ENCODE measurements at regions not wholly inside any gene's neighbourhood (a gene's known extent, or its start where the extent isn't known, plus 50 kb on each side); places are given as distances from the start of the nearest gene placed in this dataset.

- intact Hi-C loops (cut with DNase I), result loop anchor here (5.0 to 10.0 kb wide), 3 partner anchors 365 to 818 kb away; no protein-coding TSS in a partner anchor
- DNase-seq, result no peak
Measured at GRCh38 chr12:58347188-58347587, 405.8 kb downstream of the ATP23 start.

DNA sequence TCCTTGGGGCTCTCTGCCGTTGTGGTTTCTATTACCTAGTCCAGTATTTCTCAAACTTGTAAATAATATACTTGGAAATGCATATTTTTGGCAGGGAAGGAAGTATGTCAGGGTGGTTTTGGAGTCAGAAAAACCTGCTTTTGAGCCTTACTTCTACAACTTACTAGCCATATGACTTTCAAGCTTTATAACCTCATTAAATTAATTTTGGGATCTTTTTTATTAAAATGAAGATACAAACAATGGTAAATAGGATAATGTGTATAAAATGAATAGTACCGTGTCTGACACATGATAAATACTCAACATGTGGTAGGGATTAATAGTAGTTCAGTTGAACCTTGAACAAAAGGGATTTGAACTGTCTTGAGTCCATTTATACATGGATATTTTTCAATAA, 406.3 kb downstream of the ATP23 start:
- DNase-seq, result no peak
- intact Hi-C loops (cut with DNase I), result loop anchor here (5.0 to 10.0 kb wide), 3 partner anchors 365 to 817 kb away; no protein-coding TSS in a partner anchor

- no peak for DNase-seq
- intact Hi-C loops (cut with DNase I), result loop anchor here (5.0 to 10.0 kb wide), 3 partner anchors 367 to 816 kb away; no protein-coding TSS in a partner anchor
Measured at GRCh38 chr12:58349161-58349560, 407.8 kb downstream of the ATP23 start.

DNA sequence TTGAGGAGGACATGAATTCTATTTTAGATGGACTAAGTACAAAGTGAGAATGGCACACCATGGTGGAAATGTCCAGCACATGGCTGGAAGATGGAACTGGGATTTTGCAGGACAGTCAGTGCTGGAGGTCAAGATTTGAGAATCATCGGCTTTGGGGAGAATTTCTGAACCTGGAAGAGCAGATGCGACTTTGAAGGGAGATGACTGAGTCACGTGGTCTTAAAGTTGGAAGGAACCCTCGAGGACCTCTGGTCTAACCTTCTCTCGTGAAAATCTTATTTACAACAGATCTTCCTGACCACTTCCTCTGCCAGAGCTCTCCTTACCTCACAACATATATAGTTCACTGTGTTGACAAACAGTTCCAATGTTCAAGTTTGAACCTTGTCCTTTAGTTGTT, 415.4 kb downstream of the ATP23 start:
- no peak for DNase-seq
- intact Hi-C loops (cut with DNase I), result loop anchor here (10.0 kb wide), 1 partner anchor 88 kb away; no protein-coding TSS in a partner anchor

DNA sequence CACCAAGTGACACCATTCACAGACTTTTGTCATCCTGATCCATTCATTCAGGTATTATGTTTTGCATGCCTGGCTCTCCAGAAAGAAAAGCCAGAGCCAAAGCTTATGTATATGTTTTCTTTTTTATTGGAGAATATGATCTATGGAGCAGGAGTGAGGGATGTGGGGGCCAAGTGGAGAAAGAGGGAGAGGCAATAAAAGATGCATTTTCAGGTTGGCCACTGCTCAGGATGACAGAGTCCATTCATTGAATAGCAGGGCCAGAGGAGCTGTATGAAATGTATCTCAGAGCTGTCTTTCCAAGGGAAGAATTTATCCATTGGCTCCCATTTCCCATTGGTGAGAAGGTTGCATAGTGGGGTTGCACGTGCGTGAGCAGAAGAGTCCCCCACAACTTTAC, 416.1 kb downstream of the ATP23 start:
- no peak for DNase-seq
- intact Hi-C loops (cut with DNase I), result loop anchor here (10.0 kb wide), 1 partner anchor 87 kb away; no protein-coding TSS in a partner anchor

DNA sequence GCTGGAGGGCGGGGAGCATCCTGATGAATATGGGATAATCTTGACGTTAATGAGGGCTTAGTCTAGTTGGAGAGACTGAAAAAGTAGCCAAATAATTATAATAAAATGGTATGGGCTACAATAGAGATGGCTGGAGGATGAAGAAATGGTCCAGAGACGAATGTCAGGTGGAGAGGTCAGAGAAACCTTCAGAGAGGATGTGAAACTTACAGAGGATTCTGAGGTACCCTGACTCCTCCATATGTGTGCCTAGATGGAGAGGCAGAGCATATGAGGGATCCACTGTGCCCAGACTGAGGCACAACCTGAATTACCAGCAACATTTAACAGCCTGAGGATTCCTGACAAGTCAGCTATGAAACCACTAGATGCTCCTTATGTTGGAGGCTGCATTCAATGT, 417.0 kb downstream of the ATP23 start:
- intact Hi-C loops (cut with DNase I), result loop anchor here (10.0 kb wide), 1 partner anchor 86 kb away; no protein-coding TSS in a partner anchor
- no peak for DNase-seq

- peak in 1 of 10 donors; percentile 67 for DNase-seq
- intact Hi-C loops (cut with DNase I), result loop anchor here (10.0 kb wide), 1 partner anchor 86 kb away; no protein-coding TSS in a partner anchor
Measured at GRCh38 chr12:58359084-58359483, 417.7 kb downstream of the ATP23 start.

GRCh38 chr12:58361056-58361455, 419.7 kb downstream of the ATP23 start:
- intact Hi-C loops (cut with DNase I), result no loop called here
- DNase-seq, result no peak

DNA sequence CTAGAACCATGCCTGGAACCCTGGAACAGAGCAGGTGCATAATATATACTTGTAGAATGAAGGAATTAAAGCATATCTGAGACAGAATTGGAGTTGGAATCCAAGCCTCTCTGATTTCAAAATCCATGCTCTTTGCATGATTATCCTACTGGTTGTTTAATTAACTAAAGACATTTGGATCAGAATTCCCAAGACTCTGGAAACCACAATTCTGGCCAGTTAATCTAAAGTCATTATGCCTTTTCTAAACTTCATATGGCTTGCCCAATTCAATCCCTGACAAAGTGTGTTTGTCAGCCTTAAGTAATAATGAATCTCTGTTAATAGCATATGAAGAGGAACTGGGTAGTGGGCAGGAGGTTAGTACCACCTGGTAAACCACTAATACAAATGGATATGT, 422.6 kb downstream of the ATP23 start:
- intact Hi-C loops (cut with DNase I), result no loop called here
- no peak for DNase-seq

GRCh38 chr12:58364389-58365086, 423.2 kb downstream of the ATP23 start:
- no peak for DNase-seq
- intact Hi-C loops (cut with DNase I), result no loop called here

DNA sequence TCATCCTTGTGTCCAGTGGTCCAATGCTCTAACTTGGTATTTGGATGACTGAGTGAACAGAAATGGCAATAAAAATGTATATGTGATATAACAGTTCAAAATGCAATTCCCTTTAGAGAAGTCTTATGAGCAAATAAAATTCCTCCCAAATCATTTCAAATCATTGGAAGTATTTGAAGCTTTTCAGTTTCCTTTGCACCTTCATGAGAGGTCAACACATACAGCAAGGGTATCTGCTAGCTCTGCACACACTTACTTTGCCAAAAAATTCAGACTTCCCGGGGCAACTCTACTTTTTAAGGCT, 423.7 kb downstream of the ATP23 start:
- intact Hi-C loops (cut with DNase I), result no loop called here
- no peak for DNase-seq

- no peak for DNase-seq
- intact Hi-C loops (cut with DNase I), result no loop called here
Measured at GRCh38 chr12:58367041-58367440, 425.7 kb downstream of the ATP23 start.

DNA sequence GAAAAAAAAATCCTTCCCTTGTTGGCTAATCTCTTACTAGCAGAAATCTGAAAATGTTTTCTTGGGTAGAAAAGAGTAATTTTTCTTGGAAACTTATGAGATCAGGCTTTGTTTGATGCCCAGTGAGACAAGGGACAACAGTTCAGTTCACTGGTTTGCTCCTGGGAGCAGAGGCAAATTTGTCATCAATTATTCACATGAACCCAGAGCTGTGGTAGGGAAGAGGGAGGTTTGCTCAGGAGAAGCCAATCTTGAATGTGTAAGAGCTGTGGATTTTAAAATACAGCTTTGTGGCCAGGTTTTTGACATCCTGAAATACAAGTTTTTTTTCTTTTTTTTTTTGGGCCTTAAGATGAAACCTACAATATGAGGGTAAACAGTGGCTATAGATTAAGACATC, 426.6 kb downstream of the ATP23 start:
- no peak for DNase-seq
- intact Hi-C loops (cut with DNase I), result no loop called here

GRCh38 chr12:58369576-58369975, 428.2 kb downstream of the ATP23 start:
- no peak for DNase-seq
- intact Hi-C loops (cut with DNase I), result no loop called here

DNA sequence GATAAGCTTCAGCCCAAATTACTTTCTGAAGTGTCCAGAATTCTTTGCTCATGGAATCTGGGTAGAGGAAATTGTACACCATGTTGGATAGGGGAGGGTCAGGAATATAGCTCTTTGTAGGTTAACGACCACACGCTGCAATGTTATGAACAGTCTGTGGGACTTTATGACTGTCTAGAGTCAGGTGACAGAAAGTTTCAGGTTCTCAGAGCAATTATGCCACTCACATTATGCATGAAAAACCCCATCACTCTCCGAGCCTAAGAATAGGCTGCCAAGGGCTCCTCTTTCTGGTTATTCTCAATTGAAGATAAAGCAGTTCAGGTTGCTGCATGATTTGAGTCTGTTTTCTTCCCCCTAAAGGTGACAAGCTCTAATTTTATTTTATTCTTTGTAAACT, 430.9 kb downstream of the ATP23 start:
- intact Hi-C loops (cut with DNase I), result no loop called here
- no peak for DNase-seq

GRCh38 chr12:58378028-58378427, 436.7 kb downstream of the ATP23 start:
- intact Hi-C loops (cut with DNase I), result no loop called here
- DNase-seq, result no peak

GRCh38 chr12:58381546-58381945, 440.2 kb downstream of the ATP23 start:
- intact Hi-C loops (cut with DNase I), result no loop called here
- no peak for DNase-seq

GRCh38 chr12:58384196-58384595, 442.8 kb downstream of the ATP23 start:
- no peak for DNase-seq
- intact Hi-C loops (cut with DNase I), result no loop called here

DNA sequence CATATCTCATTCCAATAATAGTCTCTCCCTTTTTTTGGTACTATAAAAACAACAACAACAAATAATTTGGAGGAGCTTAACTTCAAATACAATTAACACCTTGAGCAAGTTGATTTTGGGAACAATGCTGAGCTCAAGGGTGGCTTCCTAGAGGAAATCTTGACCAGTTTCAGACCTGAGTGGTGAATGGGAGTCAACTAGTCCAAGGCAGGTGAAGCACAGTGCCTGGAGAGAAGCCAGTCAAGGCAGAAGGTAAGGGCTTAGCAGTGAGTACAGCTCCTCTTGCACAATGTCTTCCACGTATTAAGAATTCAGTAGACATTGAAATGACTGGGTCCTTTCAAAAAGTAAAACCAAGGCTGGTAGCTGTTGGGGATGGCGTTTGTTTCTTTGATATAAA, 444.8 kb downstream of the ATP23 start:
- intact Hi-C loops (cut with DNase I), result no loop called here
- no peak for DNase-seq

DNA sequence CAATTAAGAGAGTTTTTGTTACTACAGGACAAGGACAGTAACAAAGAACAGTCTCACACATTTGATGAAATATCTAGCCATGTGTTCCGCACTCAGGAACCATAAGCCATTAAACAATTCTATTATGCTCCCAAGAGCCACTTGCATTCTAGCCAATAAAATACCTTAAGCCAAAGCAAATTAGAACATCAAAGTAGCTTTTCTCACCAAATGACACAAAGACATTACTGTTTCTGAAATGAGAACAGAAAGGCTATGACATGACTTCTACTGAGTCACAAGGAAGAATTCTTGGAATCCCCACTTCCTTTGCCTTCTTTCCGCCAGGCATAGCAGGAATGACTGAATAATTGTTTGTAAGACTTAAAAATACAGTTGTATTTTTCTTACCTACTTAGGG, 445.8 kb downstream of the ATP23 start:
- intact Hi-C loops (cut with DNase I), result no loop called here
- no peak for DNase-seq

DNA sequence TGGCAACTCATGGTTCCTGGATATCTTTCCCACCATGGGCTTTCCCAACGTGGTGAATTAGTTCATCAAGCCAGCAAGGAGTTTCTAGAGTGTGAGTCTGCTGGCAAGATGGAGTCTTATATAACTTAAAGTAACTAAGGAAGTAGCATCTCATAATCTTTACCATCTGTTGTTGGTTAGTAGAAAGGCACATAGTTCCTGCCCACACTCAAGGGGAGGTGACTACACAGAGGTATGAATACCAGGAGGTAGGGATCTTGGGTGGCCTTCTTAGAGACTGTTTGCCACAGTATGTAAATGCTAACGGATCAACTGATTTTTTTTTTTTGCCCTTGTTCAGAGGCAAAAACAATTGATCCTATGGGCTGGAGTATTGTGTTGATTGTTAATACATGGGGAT, 446.9 kb downstream of the ATP23 start:
- intact Hi-C loops (cut with DNase I), result no loop called here

DNA sequence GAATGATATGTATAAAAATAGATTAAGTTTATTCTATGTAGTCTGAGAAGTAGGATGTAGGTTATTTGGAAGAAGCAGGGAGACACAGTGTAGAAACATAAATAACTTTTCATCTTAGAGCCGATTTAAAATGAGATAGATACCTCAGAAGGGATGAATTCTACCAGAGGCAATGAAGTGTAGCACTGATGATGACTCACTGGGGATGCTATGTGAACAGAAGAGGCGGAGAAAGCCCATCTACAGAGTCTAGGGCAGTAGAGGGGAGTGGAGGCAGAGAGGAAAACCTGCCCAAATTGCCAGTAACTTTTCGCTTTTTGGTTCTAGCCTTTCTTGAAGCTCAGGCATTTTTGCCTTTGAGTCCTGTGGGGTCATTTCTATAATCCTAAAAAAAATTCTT, 451.8 kb downstream of the ATP23 start:
- no peak for DNase-seq
- intact Hi-C loops (cut with DNase I), result no loop called here

More for the DNA sequence above, 446.9 kb downstream of the ATP23 start:
- no peak for DNase-seq

DNA sequence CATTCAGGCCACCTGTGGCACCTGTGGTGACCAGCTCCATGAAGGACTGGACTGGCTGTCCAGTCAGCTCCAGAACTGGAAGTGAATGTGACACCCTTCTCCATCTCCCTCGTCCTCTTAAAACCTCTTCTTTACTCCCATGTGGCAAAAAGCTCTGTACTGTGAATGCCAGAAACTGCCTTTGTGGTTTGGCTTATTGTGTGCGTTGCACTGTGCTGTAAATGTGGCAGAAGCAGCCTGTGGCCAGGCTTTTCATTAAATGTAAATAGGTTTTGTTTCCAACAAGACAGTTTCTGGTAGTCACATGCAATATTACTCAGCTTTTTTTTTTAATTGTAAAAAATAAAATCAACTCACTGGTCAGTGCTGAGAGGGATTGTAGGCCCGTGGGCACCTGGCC, 453.7 kb downstream of the ATP23 start:
- DNase-seq, result no peak
- intact Hi-C loops (cut with DNase I), result no loop called here

Data from posterior cingulate gyrus (tissue), 11 donors.